Suppressor macrophage treated with lipopolysaccharide for 1 hour (primary cell): ENCODE measurements at regions not wholly inside any gene's neighbourhood (a gene's known extent, or its start where the extent isn't known, plus 50 kb on each side); places are given as distances from the start of the nearest gene placed in this dataset.
A peak's percentile ranks its signal among the peaks of the same experiment; 100 is the strongest.

Source experiments
- DNase-seq, 3 donors: peaks; one replicate each; pipeline ENCODE4 v3.0.0-alpha.2; 2020 to 2022

DNA sequence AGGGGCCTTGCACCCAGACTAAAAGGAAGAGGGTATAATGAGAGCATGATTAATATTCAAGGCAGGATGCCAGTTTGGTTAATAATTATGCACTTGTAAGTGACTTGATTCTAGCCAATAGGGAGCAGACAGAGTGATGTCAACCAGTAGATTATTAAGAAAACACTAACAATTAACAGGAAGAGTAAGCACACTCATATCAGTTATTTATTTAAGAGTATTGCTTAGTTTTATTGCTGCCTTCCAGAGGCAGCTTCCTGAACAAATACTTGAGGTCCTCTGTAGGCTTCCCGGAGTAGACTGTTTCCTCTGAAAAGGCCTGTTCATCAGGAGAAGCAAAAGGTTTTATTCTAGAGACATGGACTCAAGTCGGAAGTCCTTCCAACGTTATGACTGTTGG lies 129.1 kb upstream of the AFF2 start:
- DNase-seq, result no peak

DNA sequence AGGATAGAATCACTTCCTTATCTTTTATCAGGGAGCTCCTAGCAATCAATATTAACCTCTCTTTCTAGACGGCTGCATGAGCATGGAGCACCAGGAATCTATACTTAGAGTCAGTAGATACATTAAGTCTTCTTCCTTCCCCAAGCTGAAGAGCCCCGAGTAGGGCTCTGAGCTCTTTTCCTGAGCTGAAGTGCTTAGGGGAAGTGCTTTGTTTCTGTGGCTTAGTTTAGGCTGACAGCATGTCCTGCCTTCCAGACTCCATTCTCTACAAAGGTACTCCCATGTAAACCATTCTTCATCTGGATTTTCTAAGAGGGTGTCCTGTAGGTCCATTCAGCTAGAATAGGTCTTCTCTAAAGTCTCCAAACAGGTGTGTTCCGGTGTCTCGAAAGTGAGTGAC lies 127.5 kb upstream of the AFF2 start:
- DNase-seq, result peak in 2 of 3 donors; percentile 4 to 11

DNA sequence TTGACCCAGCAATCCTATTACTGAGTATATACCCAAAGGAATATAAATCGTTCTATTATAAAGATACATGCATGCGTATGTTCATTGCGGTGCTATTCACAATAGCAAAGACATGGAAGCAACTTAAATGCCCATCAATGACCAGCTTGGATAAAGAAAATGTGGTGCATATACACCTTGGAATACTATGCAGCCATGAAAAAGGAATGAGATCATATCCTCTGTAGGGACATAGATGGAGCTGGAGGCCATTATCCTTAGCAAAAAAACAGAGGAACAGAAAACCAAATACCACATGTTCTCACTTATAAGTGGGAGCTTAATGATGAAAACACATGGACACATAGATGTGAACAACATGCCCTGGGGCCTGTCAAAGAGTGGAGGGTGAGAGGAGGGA lies 124.1 kb upstream of the AFF2 start:
- DNase-seq, result no peak

DNA sequence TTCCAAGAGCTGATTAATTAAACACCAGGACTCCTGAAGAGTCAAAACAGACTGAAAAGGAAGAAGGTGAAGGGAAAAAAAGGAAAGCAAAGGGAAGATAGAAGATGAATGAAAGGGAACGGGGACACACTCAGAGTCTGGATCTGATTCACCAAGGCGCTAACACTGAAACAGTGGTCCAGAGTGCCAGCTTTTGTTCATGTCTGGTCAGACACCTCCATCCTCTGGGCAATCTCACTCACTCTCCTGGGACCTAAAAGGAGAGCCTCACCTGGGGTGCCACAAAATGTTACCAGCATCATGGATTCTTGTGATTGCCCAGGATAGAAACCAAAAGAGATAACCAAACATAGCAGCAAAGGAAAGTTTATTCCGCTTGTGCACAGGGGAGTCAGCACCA lies 120.3 kb upstream of the AFF2 start:
- DNase-seq, result no peak

DNA sequence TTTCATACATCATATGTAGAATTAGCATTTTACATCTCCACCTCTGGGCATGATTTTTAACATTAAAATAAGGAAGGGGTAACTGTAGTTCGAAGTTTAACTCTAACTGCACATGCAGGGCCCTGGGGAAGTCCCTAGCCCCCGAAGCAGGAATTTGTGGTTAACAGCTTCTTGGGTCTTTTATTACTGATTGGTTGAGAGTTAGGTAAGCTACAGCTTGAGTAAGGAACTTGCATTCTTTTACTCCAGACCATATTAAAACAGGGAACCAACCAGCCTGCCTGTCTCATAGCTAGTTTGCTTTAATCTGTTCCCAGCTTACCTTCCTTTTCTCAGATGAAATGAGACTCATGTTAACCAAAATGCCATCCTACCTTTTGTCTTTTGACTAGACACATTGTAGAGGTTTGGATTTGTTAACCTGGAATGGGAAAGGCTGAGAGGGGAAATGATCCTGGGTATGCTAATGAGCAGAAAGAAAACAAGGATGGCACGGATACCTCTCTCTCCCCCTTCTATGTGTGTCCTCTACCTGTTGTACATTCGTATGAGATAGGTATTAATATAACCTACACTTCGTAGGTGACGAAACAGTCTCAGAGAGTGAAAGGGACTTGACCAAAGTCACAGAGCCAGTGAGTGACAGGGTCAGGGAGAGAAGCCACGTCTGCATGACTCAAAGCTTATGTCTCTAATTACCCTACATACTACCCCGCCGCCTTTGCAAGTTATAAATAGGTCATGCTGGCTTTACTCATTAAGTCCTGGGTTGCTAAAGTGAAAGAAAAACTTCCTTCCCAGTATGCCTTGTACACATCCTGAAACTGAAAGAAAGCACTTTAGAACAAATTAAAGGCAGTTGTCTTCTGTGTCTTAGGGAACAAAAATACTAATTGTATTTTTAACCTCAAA lies 119.5 kb upstream of the AFF2 start:
- peak; percentile 83 to 91 (median 86) for DNase-seq

DNA sequence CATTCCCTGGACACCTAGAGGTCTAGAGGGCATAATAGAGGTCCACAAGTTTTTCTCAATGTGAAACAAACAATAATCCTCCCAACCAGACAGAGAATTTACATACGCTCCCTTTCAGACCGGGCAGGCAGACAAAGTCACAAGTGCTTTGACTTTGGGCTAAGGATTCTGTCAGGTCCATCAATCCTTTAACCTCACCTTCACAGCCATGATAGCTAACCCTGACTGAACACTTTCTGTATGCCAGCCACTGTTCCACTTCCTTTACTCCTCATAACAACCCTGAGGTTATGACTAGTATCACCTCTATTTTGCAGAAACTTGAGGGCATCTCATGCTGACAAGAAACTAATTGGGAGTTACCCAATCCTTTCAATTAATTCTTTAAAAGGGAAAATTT lies 118.8 kb upstream of the AFF2 start:
- DNase-seq, result peak in 2 of 3 donors; percentile 4 to 6

DNA sequence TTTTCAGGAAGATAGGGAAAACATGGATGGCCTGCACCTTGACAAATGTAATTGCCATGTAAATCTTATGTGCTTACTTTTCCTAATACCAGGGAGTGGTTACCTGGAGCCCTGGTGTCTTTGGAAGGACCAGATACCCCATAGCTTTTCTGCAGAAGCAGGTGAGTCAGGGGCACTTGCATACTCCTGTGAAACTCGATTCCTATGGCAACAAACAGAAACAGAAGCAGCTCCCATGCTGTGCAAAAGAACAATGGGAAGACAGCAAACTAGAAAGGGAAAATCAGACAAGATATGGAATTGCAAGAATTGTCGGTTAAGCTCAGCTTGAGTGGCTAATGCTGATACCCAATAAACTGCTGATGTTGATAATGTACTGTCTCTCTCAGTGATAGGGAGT lies 117.4 kb upstream of the AFF2 start:
- DNase-seq, result no peak

DNA sequence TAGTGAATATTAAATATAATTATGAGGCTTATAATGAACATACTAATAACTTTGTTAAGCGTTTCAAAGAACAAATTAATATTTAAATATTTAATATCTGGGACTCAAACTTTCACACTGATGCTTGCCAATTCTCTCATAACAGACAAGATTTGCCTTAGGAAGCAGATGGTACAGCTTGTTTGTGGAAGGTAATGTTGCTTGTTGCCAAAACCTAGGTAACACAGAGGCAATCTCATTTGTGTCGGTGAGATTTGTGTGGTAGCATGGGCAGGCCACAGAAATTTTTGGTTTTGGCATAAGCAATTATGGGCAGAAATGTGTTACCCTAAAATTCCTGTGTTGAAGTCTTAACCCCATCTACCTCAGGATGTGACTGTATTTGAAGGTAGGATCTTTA lies 114.9 kb upstream of the AFF2 start:
- DNase-seq, result no peak

DNA sequence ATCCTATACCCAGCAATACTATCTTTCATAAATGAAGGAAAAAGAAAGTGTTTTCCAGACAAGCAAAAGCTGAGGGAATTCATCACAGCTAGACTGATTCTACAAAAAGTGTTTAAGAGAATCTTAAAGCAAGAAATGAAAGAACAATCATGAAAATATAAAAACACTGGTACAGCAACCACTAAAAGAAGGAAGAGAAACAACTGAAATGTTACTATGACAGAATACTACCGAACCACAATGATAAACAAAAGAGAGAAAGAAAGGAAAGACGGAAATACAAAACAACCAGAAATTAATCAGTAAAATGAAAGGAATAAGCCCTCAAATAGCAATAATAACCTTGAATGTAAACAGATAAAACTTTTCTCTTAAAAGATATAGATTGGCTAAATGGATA lies 110.8 kb upstream of the AFF2 start:
- no peak for DNase-seq

DNA sequence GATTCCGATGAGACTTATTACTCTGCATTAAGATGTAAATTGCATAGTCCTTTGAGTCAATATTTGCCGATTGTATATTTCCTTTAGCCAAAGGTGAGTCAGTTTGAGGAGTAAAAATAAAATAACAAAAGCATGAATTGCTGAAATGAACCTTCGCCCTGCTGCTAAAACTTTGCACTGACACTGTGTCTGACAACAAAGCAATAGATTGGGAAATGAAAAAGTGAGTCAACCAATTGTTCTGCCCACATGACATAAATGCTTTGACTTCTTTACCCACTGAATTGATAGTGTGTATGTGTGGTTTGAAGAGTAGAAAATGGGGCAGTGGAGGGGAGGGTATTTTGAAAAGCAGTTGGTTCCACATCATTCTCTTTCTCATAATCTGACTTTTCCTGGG lies 88.4 kb upstream of the AFF2 start:
- DNase-seq, result peak in 1 of 3 donors; percentile 12

DNA sequence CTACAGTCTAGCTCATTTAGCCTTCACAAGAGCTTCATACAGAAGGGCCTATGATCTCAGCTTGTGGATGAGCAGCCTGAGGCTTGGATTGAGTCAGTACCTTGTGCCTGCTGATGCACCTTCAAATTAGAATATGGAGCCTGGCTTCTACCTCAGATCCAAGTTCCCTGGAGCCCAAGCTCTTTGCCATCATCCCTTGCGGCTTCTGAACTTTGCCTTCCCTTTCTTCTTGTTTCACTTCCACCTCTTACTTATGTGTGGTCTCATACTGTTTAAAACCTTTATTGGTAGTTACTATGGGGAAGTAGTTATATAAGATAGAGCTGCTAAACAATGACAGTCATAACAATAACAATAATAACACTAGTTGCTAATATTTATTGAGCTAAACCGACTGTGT lies 84.3 kb upstream of the AFF2 start:
- DNase-seq, result peak; percentile 35 to 40 (median 38)

DNA sequence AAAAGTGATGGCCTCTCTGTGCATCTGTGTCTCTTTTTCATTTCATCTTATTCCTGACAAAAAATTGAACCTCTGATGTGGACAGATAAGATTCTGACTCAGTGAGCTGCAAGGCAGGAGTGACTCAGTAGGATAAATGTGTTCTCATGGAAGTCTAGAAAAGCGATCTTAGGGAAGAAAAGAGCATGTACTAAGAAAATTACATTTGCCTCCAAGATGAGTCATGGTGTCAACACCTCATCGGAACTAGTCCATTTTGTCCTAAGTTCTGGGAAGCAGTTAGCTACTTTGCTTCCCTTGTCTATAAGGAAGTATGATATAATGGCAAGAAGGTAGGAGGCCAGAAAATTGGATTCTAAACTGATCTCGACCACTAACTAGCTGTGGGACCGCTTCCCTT lies 83.5 kb upstream of the AFF2 start:
- DNase-seq, result peak; percentile 7 to 58 (median 45)

DNA sequence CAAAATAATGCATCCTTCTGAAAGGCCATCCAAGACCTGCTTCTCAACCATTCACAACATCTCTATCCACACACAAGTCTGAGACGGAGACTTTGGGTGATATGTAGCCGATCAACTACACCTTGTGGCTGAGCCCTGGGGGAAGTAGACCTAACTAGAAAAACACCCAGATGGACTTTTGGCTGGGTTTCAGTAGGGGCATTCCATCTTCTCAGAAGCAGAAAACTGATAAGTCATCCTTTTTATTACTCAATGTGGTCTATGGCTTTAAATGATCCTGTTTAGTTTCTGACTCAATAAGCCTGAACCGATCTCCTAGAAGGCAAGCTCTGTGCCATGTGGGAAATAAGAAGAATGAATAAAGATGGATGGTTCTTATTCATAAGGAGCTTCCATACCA lies 82.5 kb upstream of the AFF2 start:
- peak; percentile 55 to 75 (median 56) for DNase-seq

DNA sequence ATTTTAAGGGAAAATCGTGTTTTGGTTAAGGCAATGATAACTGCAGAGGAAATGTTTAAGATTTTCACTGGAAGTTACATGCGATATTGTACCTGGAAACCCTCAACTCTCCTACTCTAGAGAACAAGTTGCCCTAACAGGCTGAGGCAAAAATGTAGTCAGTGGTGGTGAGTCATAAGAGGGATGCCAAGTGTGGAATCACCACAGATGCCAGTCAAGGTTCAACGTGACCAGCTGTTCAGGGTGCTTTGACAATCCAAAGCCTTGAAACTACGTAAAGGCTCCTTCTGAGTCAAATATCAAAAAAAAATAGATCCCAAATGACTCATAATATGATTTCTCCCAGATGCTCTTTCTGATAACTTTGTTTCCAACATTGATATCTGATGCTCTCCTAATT lies 77.9 kb upstream of the AFF2 start:
- peak in 1 of 3 donors; percentile 7 for DNase-seq

DNA sequence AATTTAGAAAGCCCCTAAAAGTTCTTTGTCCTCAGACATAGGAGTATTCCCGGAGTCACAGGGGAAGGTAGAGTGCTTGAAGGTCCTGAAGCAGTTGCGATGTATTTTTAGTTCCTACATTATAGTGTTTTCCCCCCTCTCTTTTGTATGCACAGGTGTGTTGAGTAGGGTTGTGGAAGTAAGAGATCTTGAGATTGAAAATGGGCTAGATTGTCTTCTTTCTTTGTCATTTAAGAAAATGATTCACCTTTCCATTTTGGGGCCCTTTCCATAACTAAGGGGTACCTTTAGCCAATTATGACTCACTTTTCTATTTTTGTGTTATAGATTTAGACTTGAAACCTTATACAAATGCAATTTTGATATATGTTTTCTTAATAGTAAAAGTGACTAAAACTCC lies 75.8 kb upstream of the AFF2 start:
- no peak for DNase-seq

DNA sequence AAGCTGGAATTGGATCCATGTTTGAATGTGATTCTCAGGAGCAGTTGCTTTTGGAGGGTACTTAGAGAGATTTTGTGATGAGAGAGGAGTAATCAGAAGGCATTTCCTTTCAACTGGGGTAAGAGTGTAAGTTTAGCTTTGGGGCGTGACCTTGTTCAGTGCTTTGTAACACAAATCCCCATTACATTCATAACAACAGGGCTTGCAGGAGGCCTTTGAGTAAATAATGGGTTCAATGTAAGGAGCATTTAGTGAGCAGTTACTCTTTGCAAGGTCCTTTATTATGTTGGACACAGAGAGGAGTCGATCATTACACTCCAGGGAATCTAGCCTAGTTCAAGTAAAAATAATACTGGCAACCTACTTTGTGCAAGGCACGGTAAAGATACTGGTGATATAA lies 74.0 kb upstream of the AFF2 start:
- no peak for DNase-seq

DNA sequence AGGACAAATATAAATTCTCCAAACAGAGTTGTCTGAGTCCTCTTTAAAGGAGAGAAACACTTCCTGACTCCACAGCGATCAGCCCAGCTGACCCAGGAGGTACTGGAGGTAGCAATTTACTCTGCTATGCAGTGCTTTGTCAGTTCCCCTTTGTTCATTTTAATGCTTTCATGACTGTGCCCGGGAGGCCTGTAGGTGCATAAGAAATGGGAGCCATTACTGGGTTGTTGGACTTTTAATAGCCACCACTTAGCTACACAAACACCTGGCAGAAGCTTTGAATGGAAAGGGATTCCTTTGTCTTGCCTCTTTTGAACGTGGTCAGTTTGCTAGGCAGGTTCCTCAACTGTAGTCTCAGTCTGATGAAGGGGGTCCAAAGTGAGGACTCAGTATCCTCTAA lies 59.0 kb upstream of the AFF2 start:
- DNase-seq, result no peak

DNA sequence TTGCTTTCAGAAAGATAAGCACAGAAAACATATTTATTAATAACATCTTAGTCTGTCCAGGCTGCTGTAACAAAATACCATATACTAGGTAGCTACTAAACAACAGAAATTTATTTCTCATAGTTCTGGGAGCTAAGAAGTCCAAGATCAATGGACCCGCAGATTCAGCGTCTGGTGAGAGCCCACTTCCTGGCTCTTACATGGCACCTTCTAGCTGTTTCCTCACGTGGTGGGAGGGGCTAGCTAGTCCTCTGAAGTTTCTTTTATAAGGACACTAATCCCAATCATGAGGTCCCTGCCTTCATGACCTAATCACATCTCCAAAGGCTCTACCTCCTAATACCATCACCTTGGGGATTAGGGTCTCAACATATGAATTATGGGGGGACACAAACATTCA lies 57.2 kb upstream of the AFF2 start:
- no peak for DNase-seq

DNA sequence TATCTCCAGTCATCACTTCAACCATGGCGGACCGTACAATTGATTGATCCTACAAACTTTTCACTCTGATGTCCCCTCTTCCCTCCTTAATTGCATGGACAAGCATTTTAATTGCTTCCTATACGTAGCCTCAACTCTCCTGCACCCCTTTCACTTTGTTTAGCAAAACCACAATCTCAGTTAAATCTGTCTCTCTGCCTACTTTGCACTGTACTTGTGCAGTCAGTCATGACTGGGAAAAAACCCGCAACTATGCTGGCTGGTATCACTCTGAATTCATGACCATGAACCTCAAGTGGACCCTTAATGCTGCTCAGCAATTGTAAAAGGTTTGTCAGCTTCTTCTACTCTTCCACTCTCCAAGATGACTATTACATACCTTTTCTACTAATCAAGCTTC lies 51.7 kb upstream of the AFF2 start:
- DNase-seq, result no peak
